ENCODE measurements at regions not wholly inside any gene's neighbourhood (a gene's known extent, or its start where the extent isn't known, plus 50 kb on each side); places are given as distances from the start of the nearest gene placed in this dataset.

- TF ChIP-seq CTCF (IDR thresholded peaks at IDR 0.05; ENCODE audit: low read length) (no peak), EZH2phosphoT487 (IDR thresholded peaks at IDR 0.05; ENCODE audit: low read length) (no peak), EZH2 (optimal IDR thresholded peaks at IDR 0.05; ENCODE audit: low read depth, low read length) (no peak)
Observed at GRCh38 chr5:158264264-158264663, 405.3 kb upstream of the CLINT1 start.

Data from MM.1S (cell line).